ENCODE measurements at regions not wholly inside any gene's neighbourhood (a gene's known extent, or its start where the extent isn't known, plus 50 kb on each side); places are given as distances from the start of the nearest gene placed in this dataset.
"Not testable (repeated sequence)": the region's sequence is repeated elsewhere in the genome, so short reads cannot be mapped to it uniquely, and the experiment has no call there.

DNA sequence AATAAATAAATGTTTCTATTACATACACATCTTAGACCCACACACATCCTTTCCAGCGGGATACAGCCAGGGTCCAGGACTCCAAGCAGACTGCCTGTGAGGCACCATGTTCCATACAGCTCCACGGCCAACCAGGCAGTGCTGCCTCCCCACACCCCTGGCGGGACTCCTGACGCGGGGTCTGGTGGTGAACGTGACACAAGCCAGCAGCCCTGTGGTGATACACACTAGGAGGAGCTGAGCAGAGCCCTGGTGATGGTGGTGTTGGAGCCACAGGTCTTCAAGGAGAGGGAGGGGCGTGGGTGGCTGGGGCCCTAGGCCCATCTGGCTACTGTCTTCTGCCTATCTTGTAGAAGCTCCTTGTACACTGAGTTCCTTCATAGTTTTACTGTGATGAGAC, 53.1 kb upstream of the LPCAT1 start:
- not testable (repeated sequence) for DNase-seq

DNA sequence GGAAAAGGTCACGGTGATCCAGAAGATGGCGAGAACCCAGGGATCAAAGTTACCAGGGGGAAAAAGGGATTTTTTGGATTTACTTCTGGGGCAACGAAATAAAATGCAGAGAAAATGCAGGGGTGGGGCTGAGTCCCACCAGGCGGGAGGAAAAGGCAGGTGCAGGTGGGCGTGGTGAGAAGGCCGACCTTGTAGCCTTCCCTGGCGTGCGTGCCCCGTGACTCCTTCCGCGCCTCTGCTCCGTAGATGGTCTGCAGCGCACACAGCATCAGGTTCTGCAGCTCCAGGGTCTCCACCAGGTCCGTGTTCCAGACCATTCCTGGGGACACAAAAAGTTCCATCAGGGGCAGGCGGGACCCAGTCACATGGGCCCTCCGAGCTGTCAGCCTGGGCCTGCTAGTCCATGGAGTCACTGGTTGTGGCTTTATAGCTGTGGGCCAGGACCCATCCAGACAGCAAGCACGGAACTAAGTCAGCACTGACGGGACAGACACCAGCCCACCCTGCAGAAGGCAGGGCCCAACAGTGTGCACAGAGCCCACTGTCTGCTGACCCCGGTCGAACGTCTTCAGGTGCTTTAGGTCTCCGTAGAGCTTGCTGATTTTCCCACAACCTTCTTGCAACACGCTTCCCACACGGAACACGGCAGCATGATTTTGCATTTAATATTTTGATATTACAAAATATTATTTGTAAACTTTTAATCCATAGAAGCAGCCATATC, 52.4 kb upstream of the LPCAT1 start:
- DNase-seq: not testable (repeated sequence)

DNA sequence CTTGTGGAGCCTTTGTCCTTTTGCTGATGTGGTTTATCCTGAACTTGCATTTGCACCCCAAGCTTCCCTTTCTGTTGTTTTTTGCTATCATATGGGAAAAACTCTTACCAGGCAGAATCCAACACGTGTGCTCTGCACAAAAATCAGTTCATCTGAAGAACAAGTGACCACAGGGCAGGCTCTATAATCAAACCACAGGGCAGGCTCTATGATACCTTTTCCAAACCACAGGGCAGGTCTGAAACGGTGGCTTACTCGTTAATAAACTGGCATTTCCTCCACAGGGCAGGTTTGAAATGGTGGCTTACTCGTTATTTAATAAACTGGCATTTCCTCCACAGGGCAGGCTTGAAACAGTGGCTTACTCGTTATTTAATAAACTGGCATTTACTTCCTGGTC, 51.7 kb upstream of the LPCAT1 start:
- not testable (repeated sequence) for DNase-seq

DNA sequence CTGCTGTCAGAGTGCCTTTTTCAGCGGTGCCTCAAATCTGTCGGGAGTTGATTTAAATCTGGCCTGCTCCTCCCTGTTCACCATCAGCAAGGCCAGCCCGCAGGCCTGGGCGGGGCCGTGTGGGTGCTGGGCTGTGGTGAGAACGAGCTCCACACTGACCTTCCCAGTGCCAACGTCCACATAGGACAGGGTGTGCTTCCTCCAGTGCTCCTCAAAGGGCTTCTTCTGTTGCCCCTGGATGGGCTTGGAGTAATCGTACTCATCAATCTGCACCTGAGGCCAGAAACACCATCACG, 50.2 kb upstream of the LPCAT1 start:
- not testable (repeated sequence) for DNase-seq

DNA sequence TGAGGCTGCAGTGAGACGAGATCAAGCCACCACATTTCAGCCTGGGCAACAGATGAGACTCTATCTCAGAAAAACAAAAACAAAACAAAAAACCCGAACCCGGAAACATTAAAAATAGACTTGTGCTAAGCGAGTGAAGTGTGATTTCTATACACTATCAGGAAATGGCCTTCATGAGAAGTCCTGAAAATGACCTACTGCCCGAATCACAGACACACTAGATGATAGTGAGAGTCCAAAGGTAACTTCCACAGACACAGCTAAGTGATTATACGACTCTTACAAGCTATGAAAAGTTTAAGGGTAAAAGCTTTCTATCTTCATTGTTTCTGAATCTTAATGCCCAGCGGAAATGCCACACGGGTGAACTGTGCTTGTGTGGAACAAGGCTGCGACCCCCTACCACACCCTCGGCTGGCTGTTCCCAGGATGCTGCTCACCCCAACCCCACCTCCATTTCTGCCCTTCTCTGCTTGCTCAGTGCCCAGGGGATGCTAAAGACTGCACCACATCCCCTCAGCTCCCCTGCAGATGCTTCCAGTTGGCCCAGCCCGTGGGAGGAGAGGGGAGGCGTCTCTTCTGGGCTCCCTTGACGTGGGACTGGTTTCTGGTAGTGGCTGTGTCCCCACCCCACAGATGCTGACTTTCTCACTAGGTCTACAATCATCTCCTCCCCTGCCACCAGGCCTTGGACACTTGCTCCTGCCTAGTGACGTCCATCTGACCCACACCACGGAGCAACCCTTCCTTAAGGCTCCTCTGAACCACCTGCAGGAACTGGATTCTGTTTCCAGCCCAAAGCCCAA, 49.7 kb upstream of the LPCAT1 start:
- not testable (repeated sequence) for DNase-seq
